ENCODE measurements at regions not wholly inside any gene's neighbourhood (a gene's known extent, or its start where the extent isn't known, plus 50 kb on each side); places are given as distances from the start of the nearest gene placed in this dataset.

GRCh38 chr2:180891360-180891759 is 89.0 kb upstream of the UBE2E3 start:
- TF ChIP-seq POLR2A (IDR thresholded peaks at IDR 0.05; ENCODE audit: low read depth, low read length) (no peak), ELK1 (IDR thresholded peaks at IDR 0.05; ENCODE audit: borderline replicate concordance, low read depth, low read length) (no peak), CHD1 (IDR thresholded peaks at IDR 0.05; ENCODE audit: low read depth, low read length) (no peak), CEBPB (IDR thresholded peaks at IDR 0.05; ENCODE audit: low read depth, low read length) (no peak), BHLHE40 (IDR thresholded peaks at IDR 0.05; ENCODE audit: low read depth, low read length) (no peak), MAFK (IDR thresholded peaks at IDR 0.05; ENCODE audit: low read depth, low read length) (no peak), RAD21 (IDR thresholded peaks at IDR 0.05; ENCODE audit: low read length) (no peak), RCOR1 (IDR thresholded peaks at IDR 0.05; ENCODE audit: insufficient replicate concordance, low read length) (no peak)
- TF ChIP-seq, protein P1, sequence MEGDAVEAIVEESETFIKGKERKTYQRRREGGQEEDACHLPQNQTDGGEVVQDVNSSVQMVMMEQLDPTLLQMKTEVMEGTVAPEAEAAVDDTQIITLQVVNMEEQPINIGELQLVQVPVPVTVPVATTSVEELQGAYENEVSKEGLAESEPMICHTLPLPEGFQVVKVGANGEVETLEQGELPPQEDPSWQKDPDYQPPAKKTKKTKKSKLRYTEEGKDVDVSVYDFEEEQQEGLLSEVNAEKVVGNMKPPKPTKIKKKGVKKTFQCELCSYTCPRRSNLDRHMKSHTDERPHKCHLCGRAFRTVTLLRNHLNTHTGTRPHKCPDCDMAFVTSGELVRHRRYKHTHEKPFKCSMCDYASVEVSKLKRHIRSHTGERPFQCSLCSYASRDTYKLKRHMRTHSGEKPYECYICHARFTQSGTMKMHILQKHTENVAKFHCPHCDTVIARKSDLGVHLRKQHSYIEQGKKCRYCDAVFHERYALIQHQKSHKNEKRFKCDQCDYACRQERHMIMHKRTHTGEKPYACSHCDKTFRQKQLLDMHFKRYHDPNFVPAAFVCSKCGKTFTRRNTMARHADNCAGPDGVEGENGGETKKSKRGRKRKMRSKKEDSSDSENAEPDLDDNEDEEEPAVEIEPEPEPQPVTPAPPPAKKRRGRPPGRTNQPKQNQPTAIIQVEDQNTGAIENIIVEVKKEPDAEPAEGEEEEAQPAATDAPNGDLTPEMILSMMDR (conservative IDR thresholded peaks at IDR 0.05; ENCODE audit: low read depth, low read length): no peak
